Fibroblast of peridontal ligament (primary cell): ENCODE measurements at regions not wholly inside any gene's neighbourhood (a gene's known extent, or its start where the extent isn't known, plus 50 kb on each side); places are given as distances from the start of the nearest gene placed in this dataset.
"Not testable (repeated sequence)": the region's sequence is repeated elsewhere in the genome, so short reads cannot be mapped to it uniquely, and the experiment has no call there.

Experiments used
- DNase-seq: peaks from one replicate; pipeline ENCODE4 v3.0.0-alpha.2; 2010; ENCODE audit errors: extremely low read depth

GRCh38 chr3:20832963-20833362 lies 647.0 kb upstream of the SGO1 start:
- no peak for DNase-seq

- no peak for DNase-seq
These were observed 636.2 kb upstream of the SGO1 start for GRCh38 chr3:20822251-20822650.

GRCh38 chr3:20820872-20821271 lies 634.9 kb upstream of the SGO1 start:
- not testable (repeated sequence) for DNase-seq

DNA sequence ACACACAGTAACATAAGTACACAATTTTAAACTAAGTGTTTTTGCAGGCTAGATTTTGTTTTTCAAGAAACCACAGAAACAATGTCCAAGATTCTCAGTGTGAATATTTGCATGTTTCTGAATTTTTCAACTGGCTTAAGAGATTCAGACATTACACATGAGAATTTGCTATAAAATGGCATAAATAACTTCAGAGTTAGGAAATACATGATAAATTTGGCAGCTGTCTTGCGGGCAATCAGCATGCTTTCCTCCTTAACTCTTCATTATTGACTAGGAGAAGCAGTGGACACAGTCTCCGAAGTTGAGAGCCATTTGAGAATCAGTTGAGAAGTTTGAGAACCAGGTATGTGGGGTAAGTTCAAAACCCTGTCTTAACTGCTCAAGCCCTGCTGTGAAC lies 625.6 kb upstream of the SGO1 start:
- DNase-seq = no peak

DNA sequence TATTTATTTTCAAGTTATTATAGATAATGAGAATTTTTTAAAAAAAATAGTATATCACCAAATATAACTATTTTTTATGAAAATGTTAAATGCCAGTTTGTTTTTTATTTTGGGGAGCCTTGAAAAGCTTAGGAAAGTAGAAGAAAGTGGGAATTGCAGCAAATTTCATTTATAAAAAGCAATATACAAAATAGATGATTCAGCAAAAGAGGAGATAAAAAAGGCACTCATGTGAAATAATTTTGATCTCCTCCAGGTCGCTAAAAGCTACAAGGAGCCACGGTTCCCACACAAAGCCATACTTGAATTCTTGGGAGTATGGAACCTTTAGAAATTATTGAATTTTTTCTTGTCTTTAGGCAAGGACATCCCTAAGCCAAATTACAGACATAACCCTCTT lies 625.0 kb upstream of the SGO1 start:
- no peak for DNase-seq

- no peak for DNase-seq
These were observed 624.5 kb upstream of the SGO1 start for GRCh38 chr3:20810555-20810954.

DNA sequence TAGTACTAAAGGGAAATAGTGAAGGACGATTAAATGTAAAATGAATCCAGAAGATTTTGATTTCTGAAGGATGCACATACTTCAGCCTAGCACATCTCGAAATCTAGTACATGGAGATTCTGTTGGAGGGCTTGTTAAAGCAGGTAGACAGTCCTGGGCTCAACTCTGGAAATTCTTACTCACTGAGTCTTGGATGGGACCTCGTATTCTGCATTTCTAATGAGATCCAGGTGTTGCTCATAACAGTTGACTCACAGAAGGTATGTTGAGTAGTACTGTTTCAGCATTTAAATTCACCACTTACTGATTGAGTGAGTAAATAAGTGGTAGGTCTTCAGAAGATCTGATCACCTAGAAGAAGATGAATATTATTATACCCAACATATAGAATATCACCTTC lies 623.4 kb upstream of the SGO1 start:
- DNase-seq = no peak

DNA sequence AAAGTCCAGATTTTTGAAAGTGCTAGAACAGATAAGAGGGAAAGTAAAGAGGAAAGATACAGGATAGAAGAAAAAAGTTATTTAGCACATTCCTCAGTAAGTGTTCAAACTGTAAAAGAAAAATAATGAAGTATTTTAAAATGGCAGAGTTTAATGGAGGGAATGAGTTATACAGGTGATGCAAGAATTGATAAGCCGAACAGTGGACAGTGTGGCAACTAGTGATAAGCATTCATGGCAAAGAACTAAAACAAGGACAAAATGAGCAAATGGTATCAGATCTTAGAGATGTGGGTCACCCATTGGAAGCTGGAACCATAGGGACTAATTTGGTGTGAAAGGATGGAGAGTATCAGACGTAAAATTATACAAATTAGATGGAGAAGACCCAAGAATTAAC lies 622.9 kb upstream of the SGO1 start:
- no peak for DNase-seq

DNA sequence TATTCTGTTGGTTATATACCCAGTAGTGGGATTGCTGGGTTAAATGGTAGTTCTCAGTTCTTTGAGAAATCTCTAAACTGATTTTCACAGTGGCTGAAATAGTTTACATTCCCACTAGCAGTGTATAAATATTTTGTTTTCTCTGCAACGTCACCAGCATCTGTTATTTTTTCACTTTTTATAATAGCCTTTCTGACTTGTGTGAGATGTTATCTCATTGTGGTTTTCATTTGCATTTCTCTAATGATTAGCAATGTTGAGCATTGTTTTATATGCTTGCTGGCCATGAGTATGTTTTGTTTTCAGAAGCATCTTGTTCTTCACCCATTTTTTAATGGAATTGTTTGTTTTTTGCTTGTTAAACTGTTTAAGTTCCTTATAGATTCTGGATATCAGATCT lies 612.7 kb upstream of the SGO1 start:
- DNase-seq = no peak

DNA sequence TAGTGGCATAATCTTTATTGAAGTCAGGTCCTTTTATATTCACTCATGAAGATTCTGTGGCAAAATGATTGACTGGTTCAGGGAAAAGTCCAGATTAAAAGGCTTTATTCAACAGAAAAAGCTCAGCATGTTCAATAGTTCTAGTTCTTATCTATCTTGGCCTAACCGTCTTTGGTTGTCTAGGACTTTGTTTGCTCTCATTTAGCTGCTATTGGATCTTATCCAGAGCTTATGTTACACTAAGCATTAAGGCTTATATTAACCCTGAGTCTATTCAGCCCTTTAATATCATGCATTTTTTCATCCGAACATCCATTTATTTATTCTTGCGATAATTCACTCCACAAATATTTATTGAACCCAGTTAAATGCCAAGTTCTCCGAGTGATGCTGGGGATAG lies 601.0 kb upstream of the SGO1 start:
- DNase-seq = no peak

- no peak for DNase-seq
These were observed 590.7 kb upstream of the SGO1 start for GRCh38 chr3:20776692-20777091.

GRCh38 chr3:20776286-20776685 lies 590.3 kb upstream of the SGO1 start:
- DNase-seq = no peak

DNA sequence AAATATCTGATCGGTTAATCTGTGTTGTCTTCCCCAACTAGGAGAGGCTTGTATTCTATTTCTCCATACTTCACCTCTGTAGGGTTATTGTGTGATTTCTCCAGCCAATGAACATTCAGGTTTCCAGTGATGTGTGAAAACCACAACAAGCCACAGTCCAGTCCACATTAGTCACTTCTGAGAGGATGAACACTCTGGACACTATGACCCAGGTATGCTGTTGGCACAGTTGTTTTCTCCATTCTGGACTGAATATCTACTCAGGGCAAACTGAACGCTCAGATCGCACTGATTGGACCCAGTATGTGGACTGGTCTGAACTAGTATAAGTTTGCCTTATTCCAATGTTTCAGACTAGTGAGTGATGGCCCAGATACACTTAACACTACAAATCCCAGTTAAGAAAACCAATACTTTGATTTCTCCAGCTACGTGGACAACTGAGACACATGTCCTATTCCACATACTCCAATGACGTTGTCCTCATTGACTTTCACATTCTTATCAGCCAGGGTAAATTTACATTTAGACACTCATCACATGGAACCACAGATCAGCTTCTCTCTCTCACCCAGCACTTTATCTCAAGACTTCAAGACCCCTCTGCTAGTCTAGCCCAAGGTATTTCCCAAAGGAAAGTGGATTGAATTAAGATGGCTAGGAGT lies 587.4 kb upstream of the SGO1 start:
- DNase-seq = no peak

DNA sequence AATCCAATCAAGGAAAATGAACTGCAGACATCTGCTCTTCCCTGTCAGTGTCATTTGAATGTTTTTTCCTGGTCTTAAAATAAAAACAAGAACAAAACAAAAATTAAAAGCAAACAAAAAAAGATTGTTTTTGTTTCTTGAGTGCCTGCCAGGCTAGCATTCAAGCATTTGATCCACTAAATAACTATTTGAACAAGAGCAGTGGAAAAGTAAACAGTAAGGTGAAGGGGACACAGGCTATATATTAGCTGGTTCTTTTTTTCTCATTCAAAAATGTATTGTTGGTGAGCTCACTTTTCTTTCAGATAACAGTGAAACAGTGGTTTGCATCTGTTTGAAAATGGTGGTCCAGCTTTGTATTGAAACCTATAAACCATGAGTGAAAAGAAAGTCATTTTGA lies 586.9 kb upstream of the SGO1 start:
- DNase-seq = no peak

DNA sequence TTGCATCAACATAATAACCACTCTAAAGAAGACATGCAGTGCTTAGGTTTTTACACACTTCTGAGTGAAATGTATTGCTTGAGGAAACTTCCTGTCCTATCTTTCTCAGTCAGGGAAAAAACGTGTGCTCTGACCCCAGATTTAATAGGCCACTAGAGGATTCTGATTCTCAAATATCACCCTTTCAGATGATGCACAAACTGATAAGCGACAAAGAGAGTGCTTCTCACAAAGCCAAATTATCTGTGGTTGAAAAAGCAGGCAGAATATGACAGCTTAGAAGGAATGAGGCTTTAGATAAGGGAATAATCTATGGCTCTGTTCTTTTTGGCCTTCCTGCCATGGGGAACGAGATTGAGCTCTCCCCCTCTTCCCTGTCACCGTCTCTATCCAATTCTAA lies 583.4 kb upstream of the SGO1 start:
- DNase-seq = no peak

DNA sequence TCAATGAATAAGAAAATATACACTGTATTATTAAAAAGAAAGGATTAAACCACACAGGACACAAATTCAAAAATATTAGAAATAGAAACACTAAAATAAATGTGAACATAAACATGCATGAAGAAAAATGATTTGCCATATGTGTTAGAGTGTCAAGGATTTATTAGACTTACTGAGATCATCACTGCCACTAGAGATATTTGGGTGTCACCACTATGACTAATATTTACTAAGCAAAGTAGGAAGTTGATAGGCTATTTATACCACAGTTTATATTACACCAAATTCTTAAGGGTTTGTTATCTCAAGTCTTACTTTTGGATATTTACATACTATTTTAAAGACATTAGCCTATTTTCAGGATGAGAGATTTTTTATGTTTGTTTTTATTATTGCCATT lies 575.0 kb upstream of the SGO1 start:
- no peak for DNase-seq

GRCh38 chr3:20752416-20752815 lies 566.4 kb upstream of the SGO1 start:
- DNase-seq = no peak

- no peak for DNase-seq
These were observed 565.3 kb upstream of the SGO1 start for GRCh38 chr3:20751296-20751695.

DNA sequence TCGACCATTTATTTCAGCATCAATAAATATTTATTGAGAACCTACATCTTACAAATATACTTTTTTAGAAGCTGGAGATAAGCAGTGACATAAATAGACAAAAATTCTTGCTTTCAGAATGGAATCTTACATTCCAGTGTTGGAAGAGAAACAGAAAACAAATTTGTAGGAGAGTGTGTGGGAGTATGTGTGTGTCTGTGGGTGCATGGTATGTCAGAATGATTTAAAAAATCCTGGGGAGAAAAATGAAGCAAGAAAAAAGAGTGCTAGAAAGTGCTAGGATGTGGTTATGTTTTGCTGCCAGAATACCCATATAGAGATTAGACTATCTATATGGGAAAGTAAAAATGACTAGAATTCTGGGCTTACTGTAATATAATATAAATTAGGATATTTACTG lies 561.7 kb upstream of the SGO1 start:
- DNase-seq = peak; percentile 6

DNA sequence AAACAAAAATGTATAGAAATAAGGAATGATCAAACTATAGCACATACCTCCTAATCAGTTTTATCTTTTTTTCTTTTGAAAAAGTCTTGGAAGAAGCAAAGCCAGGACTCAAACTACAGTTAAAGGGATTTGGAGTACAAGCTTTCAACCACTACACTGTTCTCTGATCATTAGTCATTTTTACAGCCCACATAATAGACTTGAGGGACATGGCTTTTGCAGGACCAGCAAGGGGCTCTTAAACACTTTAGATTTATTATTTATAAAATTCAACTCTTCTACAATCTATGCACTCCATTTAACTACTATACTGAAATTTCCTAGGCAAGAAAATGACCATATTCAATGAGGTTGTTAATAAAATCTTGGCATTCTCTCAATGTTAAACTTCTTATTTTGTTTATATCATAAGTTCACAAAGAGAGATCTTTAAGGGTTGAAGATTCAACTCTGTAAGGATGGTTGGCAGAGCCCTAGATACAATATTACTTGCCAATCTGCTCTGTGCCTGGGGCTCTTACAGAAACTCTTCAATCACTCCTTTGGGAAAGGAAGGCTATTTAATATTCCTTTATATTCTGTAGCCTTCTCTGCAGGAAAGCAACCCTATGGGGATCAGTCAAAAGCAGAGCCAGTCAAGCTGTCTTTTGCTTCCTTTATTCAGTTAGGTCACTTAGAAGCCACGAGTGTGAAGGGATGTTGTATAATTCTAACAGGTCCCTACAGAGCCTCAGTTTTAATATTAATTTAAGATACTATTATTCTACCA lies 557.7 kb upstream of the SGO1 start:
- DNase-seq = no peak

GRCh38 chr3:20742903-20743552 lies 557.0 kb upstream of the SGO1 start:
- no peak for DNase-seq

DNA sequence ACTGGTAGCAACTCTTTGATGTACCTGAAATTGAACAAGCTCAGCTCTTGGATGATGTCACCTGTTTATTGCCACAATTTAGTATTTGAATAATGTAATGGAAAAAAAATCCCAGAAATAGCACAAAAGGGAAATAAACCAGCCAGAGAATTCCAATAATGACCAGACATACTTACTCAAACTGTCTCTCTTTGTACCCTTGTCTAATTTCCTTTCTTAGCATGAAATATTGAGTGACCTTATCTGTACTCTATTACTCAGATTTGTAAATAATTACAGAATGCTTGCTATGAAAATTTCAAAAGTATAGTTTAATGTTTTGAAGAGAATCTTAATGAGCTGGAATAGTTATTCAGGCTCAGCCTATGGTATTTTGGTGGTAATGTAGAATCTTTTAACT lies 555.4 kb upstream of the SGO1 start:
- DNase-seq = no peak

- peak; percentile 8 for DNase-seq
These were observed 553.8 kb upstream of the SGO1 start for GRCh38 chr3:20739814-20740213.
